ENCODE measurements at regions not wholly inside any gene's neighbourhood (a gene's known extent, or its start where the extent isn't known, plus 50 kb on each side); places are given as distances from the start of the nearest gene placed in this dataset.

DNA sequence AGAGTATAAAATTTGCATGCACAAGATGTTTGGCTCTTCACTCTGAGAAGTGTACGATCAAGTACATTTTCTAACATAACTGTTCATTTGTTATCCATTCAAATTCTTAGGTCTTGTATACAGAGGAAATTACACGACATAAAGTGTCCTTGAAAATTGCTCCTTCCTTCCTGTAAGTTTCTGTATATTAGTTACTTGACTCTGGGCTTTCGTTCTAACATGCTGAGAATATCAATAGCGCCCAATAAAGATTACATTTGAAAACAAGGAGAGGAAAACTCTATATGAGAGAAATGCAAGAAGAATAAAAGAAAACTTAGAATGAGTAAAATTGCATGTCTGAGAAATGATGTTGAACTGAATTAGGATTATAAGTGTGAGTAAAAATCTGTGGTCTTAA is 722.5 kb upstream of the CADM2 start:
- Histone ChIP-seq H3K27me3 (no peaks in the 10 kb centered on the region), H3K36me3 (no peaks in the 10 kb centered on the region), H3K27ac (no peak overlapping the region), H3K4me1 (no peaks in the 10 kb centered on the region), H3K4me3 (no peak overlapping the region), H3K9me3 (peaks cover 0 to 6% of the 10 kb centered on the region in 2 donors)
- 78 to 81% methylated on average over 4 of the region's 4 CpGs for WGBS, 2 donors (ENCODE audit: low coverage in 1 of 2)
- TF ChIP-seq, protein P1, sequence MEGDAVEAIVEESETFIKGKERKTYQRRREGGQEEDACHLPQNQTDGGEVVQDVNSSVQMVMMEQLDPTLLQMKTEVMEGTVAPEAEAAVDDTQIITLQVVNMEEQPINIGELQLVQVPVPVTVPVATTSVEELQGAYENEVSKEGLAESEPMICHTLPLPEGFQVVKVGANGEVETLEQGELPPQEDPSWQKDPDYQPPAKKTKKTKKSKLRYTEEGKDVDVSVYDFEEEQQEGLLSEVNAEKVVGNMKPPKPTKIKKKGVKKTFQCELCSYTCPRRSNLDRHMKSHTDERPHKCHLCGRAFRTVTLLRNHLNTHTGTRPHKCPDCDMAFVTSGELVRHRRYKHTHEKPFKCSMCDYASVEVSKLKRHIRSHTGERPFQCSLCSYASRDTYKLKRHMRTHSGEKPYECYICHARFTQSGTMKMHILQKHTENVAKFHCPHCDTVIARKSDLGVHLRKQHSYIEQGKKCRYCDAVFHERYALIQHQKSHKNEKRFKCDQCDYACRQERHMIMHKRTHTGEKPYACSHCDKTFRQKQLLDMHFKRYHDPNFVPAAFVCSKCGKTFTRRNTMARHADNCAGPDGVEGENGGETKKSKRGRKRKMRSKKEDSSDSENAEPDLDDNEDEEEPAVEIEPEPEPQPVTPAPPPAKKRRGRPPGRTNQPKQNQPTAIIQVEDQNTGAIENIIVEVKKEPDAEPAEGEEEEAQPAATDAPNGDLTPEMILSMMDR (IDR thresholded peaks at IDR 0.05), result no peak
- TF ChIP-seq POLR2A (IDR thresholded peaks at IDR 0.05) (no peak), EP300 (IDR thresholded peaks at IDR 0.05; ENCODE audit: low read depth) (no peak), POLR2AphosphoS5 (IDR thresholded peaks at IDR 0.05) (no peak)
- no peak for DNase-seq
- intact Hi-C loops (cut with DNase I; ENCODE audit: low total_unique reads), result no loop called here
- in situ Hi-C loops (cut with MboI; ENCODE audit: low pct_ligation_motif_present in 1 of 4, low pct_unique_long_range_greater_than_20kb in 1 of 4, low sequenced_read_pairs in 3 of 4), result no loop called here

- H3K9me3 ChIP-seq, result no peaks in the 10 kb centered on the region
- H3K4me1 ChIP-seq, result no peaks in the 10 kb centered on the region
- H3K27ac ChIP-seq, result no peak overlapping the region
- in situ Hi-C loops (cut with MboI; ENCODE audit: low pct_ligation_motif_present in 1 of 4, low pct_unique_long_range_greater_than_20kb in 1 of 4, low sequenced_read_pairs in 3 of 4) (no loop called here), intact Hi-C loops (cut with DNase I; ENCODE audit: low total_unique reads) (no loop called here)
- no peak for TF ChIP-seq EP300 (IDR thresholded peaks at IDR 0.05; ENCODE audit: low read depth)
- no peak for TF ChIP-seq POLR2A (IDR thresholded peaks at IDR 0.05)
- TF ChIP-seq, protein P1 (IDR thresholded peaks at IDR 0.05), result no peak
- TF ChIP-seq POLR2AphosphoS5 (IDR thresholded peaks at IDR 0.05), result no peak
- 38 to 64% methylated on average over 1 of the region's 1 CpG for WGBS, 2 donors (ENCODE audit: low coverage in 1 of 2)
- no peak overlapping the region for H3K4me3 ChIP-seq
- no peaks in the 10 kb centered on the region for H3K36me3 ChIP-seq
- H3K27me3 ChIP-seq, result no peaks in the 10 kb centered on the region
- DNase-seq, result no peak
Observed at GRCh38 chr3:84245789-84246188, 713.0 kb upstream of the CADM2 start.

- no peak overlapping the region for H3K4me3 ChIP-seq
- 61 to 63% methylated on average over 3 of the region's 3 CpGs for WGBS, 2 donors (ENCODE audit: low coverage in 1 of 2)
- in situ Hi-C loops (cut with MboI; ENCODE audit: low pct_ligation_motif_present in 1 of 4, low pct_unique_long_range_greater_than_20kb in 1 of 4, low sequenced_read_pairs in 3 of 4), result no loop called here
Observed at GRCh38 chr3:84260596-84260995, 698.2 kb upstream of the CADM2 start.

DNA sequence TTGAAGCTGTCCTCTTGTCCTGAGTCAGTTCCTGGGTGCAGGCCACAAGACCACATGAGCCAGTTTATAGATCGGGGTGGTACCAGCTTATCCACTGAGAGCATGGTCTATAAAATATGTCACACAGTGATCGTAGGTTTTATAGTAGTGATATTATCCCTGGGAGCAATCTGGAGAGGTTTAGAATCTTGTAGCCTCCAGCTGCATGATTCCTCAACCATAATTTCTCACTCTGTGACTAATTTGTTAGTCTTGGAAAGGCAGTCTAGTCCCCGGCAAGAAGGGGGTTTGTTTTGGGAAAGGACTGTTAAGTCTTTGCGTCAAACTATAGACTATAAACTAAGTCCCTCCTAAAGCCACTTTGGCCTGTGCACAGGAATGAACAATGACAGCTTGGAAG is 693.0 kb upstream of the CADM2 start:
- TF ChIP-seq, protein P1 (IDR thresholded peaks at IDR 0.05), result no peak
- TF ChIP-seq POLR2A (IDR thresholded peaks at IDR 0.05), result no peak
- no peak for TF ChIP-seq POLR2AphosphoS5 (IDR thresholded peaks at IDR 0.05)
- no peak for TF ChIP-seq EP300 (IDR thresholded peaks at IDR 0.05; ENCODE audit: low read depth)
- no peak overlapping the region for H3K27ac ChIP-seq
- no peak for DNase-seq
- intact Hi-C loops (cut with DNase I; ENCODE audit: low total_unique reads) (no loop called here), in situ Hi-C loops (cut with MboI; ENCODE audit: low pct_ligation_motif_present in 1 of 4, low pct_unique_long_range_greater_than_20kb in 1 of 4, low sequenced_read_pairs in 3 of 4) (no loop called here)
- no peaks in the 10 kb centered on the region for H3K36me3 ChIP-seq
- 62 to 74% methylated on average over 3 to 4 of the region's 4 CpGs for WGBS, 2 donors (ENCODE audit: low coverage in 1 of 2)
- H3K9me3 ChIP-seq, result no peaks in the 10 kb centered on the region
- no peak overlapping the region for H3K4me3 ChIP-seq
- no peaks in the 10 kb centered on the region for H3K4me1 ChIP-seq
- H3K27me3 ChIP-seq, result no peaks in the 10 kb centered on the region

More at GRCh38 chr3:84260596-84260995, 698.2 kb upstream of the CADM2 start:
- Histone ChIP-seq H3K27me3 (no peaks in the 10 kb centered on the region), H3K27ac (no peak overlapping the region), H3K36me3 (peaks cover 0 to 2% (median 0%) of the 10 kb centered on the region in 4 donors), H3K4me1 (no peaks in the 10 kb centered on the region), H3K9me3 (no peaks in the 10 kb centered on the region)
- intact Hi-C loops (cut with DNase I; ENCODE audit: low total_unique reads), result no loop called here
- TF ChIP-seq POLR2AphosphoS5 (IDR thresholded peaks at IDR 0.05) (no peak), POLR2A (IDR thresholded peaks at IDR 0.05) (no peak), EP300 (IDR thresholded peaks at IDR 0.05; ENCODE audit: low read depth) (no peak)
- TF ChIP-seq, protein P1 (IDR thresholded peaks at IDR 0.05), result no peak
- DNase-seq, result no peak

Data from transverse colon (tissue), 4 donors.